ENCODE measurements at regions not wholly inside any gene's neighbourhood (a gene's known extent, or its start where the extent isn't known, plus 50 kb on each side); places are given as distances from the start of the nearest gene placed in this dataset.

GRCh38 chr18:29494371-29494770 lies 1317.4 kb upstream of the CDH2 start:
- no peaks in the 10 kb centered on the region for H3K4me1 ChIP-seq (replicated peaks in 1 of 4; ENCODE audit: control insufficient read depth in 3 of 4, insufficient read depth in 4 of 4, low read length in 3 of 4)
- no peak overlapping the region for H4K8ac ChIP-seq (ENCODE audit: extremely low read depth, insufficient read depth, low read length)
- H2BK15ac ChIP-seq (ENCODE audit: low read length) = no peak overlapping the region
- H4K20me1 ChIP-seq (replicated peaks in 1 of 2; ENCODE audit: control insufficient read depth in 1 of 2, insufficient read depth in 2 of 2, low read length in 2 of 2) = no peaks in the 10 kb centered on the region
- H3K79me2 ChIP-seq (ENCODE audit: control insufficient read depth in 1 of 2, insufficient read depth in 2 of 2, low read length in 2 of 2) = no peaks in the 10 kb centered on the region
- POLR2A ChIA-PET (ENCODE audit: partially characterized antibody) = no interaction called here
- H2BK12ac ChIP-seq (ENCODE audit: low read depth, low read length) = no peak overlapping the region
- FAIRE-seq = no peak
- H2AFZ ChIP-seq (ENCODE audit: low read length) = no peak overlapping the region
- H2BK5ac ChIP-seq (ENCODE audit: low read depth, low read length) = no peak overlapping the region
- H4K91ac ChIP-seq (replicated peaks; ENCODE audit: insufficient read length, low read length) = no peak overlapping the region
- H3K18ac ChIP-seq (ENCODE audit: extremely low read depth, low read length) = no peak overlapping the region
- no peak overlapping the region for H2BK120ac ChIP-seq (replicated peaks; ENCODE audit: low read depth, low read length)
- H3K23ac ChIP-seq (ENCODE audit: insufficient read length) = no peak overlapping the region
- no peak overlapping the region for H3K9ac ChIP-seq (replicated peaks in 1 of 4; ENCODE audit: extremely low read depth in 1 of 4, low read depth in 3 of 4, low read length in 3 of 4)
- H2AK5ac ChIP-seq (ENCODE audit: low read depth, low read length) = no peak overlapping the region
- no peak overlapping the region for H3K4me3 ChIP-seq (ENCODE audit: extremely low read depth in 1 of 4, insufficient read depth in 2 of 4, low read depth in 3 of 4, low read length in 4 of 4)
- H3K79me1 ChIP-seq (ENCODE audit: low read depth, low read length) = no peaks in the 10 kb centered on the region
- no peak overlapping the region for H2BK20ac ChIP-seq (ENCODE audit: low read length)
- no peaks in the 10 kb centered on the region for H3K27me3 ChIP-seq (replicated peaks in 1 of 4; ENCODE audit: control insufficient read depth in 3 of 4, extremely low read depth in 1 of 4, insufficient read depth in 3 of 4, low read length in 3 of 4)
- no peak overlapping the region for H4K5ac ChIP-seq (ENCODE audit: insufficient read length, low read depth, low read length)
- CTCF ChIA-PET (ENCODE audit: partially characterized antibody) = no interaction called here
- no peaks in the 10 kb centered on the region for H3K23me2 ChIP-seq (ENCODE audit: low read depth, low read length)
- H3K14ac ChIP-seq (ENCODE audit: insufficient read length) = no peak overlapping the region
- H3K36me3 ChIP-seq (ENCODE audit: control insufficient read depth in 2 of 4, insufficient read depth in 4 of 4, low read length in 3 of 4) = no peaks in the 10 kb centered on the region
- no peak overlapping the region for H3K56ac ChIP-seq (replicated peaks; ENCODE audit: insufficient read length, low read depth, low read length)
- H3K27ac ChIP-seq (ENCODE audit: low read depth, low read length) = no peak overlapping the region
- no peak for DNase-seq (ENCODE audit: low read depth in 1 of 2, low spot score in 2 of 2)
- H3K4ac ChIP-seq (replicated peaks; ENCODE audit: insufficient read length, low read depth, low read length) = no peak overlapping the region
- no peak overlapping the region for H3K4me2 ChIP-seq (ENCODE audit: insufficient read depth in 1 of 2, low read depth in 2 of 2, low read length in 2 of 2)
- TF ChIP-seq HDAC6 (IDR thresholded peaks at IDR 0.05; ENCODE audit: low read depth, low read length) = no peak
- no peak for TF ChIP-seq NRF1 (IDR thresholded peaks at IDR 0.05; ENCODE audit: low read depth, low read length)
- TF ChIP-seq RNF2 (IDR thresholded peaks at IDR 0.05; ENCODE audit: borderline replicate concordance, low read depth, low read length, missing control alignments, poor library complexity, severe bottlenecking) = no peak
- TF ChIP-seq SAP30 (IDR thresholded peaks at IDR 0.05; ENCODE audit: insufficient read depth, insufficient replicate concordance, low read length) = no peak
- TF ChIP-seq YY1 (IDR thresholded peaks at IDR 0.05; ENCODE audit: low read depth, low read length) = no peak
- no peak for TF ChIP-seq KDM4A (IDR thresholded peaks at IDR 0.05; ENCODE audit: low read depth, low read length, severe bottlenecking)
- TF ChIP-seq HDAC2 (IDR thresholded peaks at IDR 0.05; ENCODE audit: borderline replicate concordance in 1 of 2, low read depth in 2 of 2, low read length in 2 of 2) = no peak
- TF ChIP-seq CHD1 (IDR thresholded peaks at IDR 0.05; ENCODE audit: low read depth, low read length) = no peak
- TF ChIP-seq CTCF (IDR thresholded peaks at IDR 0.05; ENCODE audit: control extremely low read depth in 1 of 3, insufficient read depth in 1 of 3, low read depth in 1 of 3, low read length in 3 of 3) = no peak
- no peak for TF ChIP-seq BACH1 (IDR thresholded peaks at IDR 0.05; ENCODE audit: low read length)
- TF ChIP-seq TEAD4 (IDR thresholded peaks at IDR 0.05; ENCODE audit: low read depth, low read length) = no peak
- no peaks in the 10 kb centered on the region for H3K9me3 ChIP-seq (ENCODE audit: insufficient read depth in 2 of 2, low read depth in 1 of 2, low read length in 1 of 2)
